Endothelial cell of umbilical vein (primary cell): ENCODE measurements at regions not wholly inside any gene's neighbourhood (a gene's known extent, or its start where the extent isn't known, plus 50 kb on each side); places are given as distances from the start of the nearest gene placed in this dataset.
"Not testable (repeated sequence)": the region's sequence is repeated elsewhere in the genome, so short reads cannot be mapped to it uniquely, and the experiment has no call there.

Experiments used
- BruUV-seq: library from RNA; stranded (reverse); fragments of 400-500 nt; replicated peaks from 2 replicates; lab custom pipeline; 2021; lab: Mats Ljungman, UMichigan
- CTCF ChIA-PET: fragments of 300-600, 350-600 bp; sonication (Branson Sonifier 250); formaldehyde crosslinking; loops from one replicate; lab custom pipeline; 2021; ENCODE audit warnings: antibody characterized with exemption, inconsistent platforms; lab: Charles Lee
- POLR2A ChIA-PET: fragments of 300-600, 350-600 bp; sonication (Branson Sonifier 250); formaldehyde crosslinking; loops from one replicate; lab custom pipeline; 2021; ENCODE audit warnings: antibody characterized with exemption, inconsistent platforms; lab: Charles Lee
- DNase-seq: peaks from one replicate; pipeline ENCODE4 v3.0.0-alpha.2; 2011; ENCODE audit warnings: low read depth, low spot score
- FAIRE-seq: peaks from 2 replicates; lab custom pipeline; 2011; peaks lifted over from hg19 to GRCh38; lab: Jason Lieb, UNC
- H2AFZ ChIP-seq: 2 replicates; pipeline ENCODE4 v1.6.0; 2012; ENCODE audit warnings: low read depth, low read length, control low read depth, inconsistent platforms
- H3K27ac ChIP-seq: 2 replicates; pipeline ENCODE4 v1.5.1; 2011; ENCODE audit warnings: low read depth, mild to moderate bottlenecking, control low read depth, low read length, moderate library complexity; ENCODE audit not compliant: insufficient read depth
- H3K27me3 ChIP-seq, 2 experiments: 2 replicates each; pipeline versions ENCODE4 v1.6.0 to v1.6.1; 2011; ENCODE audit warnings: low read length in 2 of 2, mixed read lengths in 1 of 2; ENCODE audit not compliant: control insufficient read depth in 2 of 2, insufficient read depth in 2 of 2
- H3K36me3 ChIP-seq, 2 experiments: 2 replicates in 1 of 2; 3 replicates in 1 of 2; pipeline ENCODE4 v1.5.1; 2011; ENCODE audit warnings: low read length in 2 of 2, mild to moderate bottlenecking in 1 of 2, moderate library complexity in 1 of 2; ENCODE audit not compliant: control insufficient read depth in 2 of 2, insufficient read depth in 2 of 2; ENCODE audit errors: extremely low read depth in 1 of 2
- H3K4me1 ChIP-seq: 3 replicates; pipeline ENCODE4 v1.5.1; 2011; ENCODE audit warnings: mild to moderate bottlenecking, low read length; ENCODE audit not compliant: control insufficient read depth, insufficient read depth; ENCODE audit errors: extremely low read depth
- H3K4me2 ChIP-seq: 2 replicates; pipeline ENCODE4 v1.6.1; 2011; ENCODE audit warnings: low read length, control low read depth, mixed read lengths; ENCODE audit not compliant: insufficient read depth
- H3K4me3 ChIP-seq, 3 experiments: fragments of 200-600 bp in 1 of 3; sonication (generic), shearing (Covaris generic) in 1 of 3; replicated peaks in 1 of 3; 2 replicates each; pipeline ENCODE4 v1.5.1; 2011 to 2016; ENCODE audit warnings: control low read depth in 3 of 3, low read length in 3 of 3, mild to moderate bottlenecking in 2 of 3, inconsistent platforms in 1 of 3, low read depth in 1 of 3, moderate library complexity in 1 of 3; ENCODE audit not compliant: insufficient read depth in 1 of 3
- H3K79me2 ChIP-seq: 2 replicates; pipeline ENCODE4 v1.6.0; 2012; ENCODE audit warnings: low read length, inconsistent platforms; ENCODE audit not compliant: control insufficient read depth, insufficient read depth
- H3K9ac ChIP-seq: replicated peaks from 2 replicates; pipeline ENCODE3; 2011; ENCODE audit warnings: low read length, control low read depth; ENCODE audit not compliant: insufficient read depth; ENCODE audit errors: extremely low read depth
- H3K9me1 ChIP-seq: replicated peaks from 3 replicates; pipeline ENCODE4 v1.6.0; 2011; ENCODE audit warnings: mild to moderate bottlenecking, low read length; ENCODE audit not compliant: control insufficient read depth, insufficient read depth; ENCODE audit errors: extremely low read depth
- H3K9me3 ChIP-seq: replicated peaks from 2 replicates; pipeline ENCODE4 v1.5.1; 2012; ENCODE audit warnings: low read length, inconsistent platforms; ENCODE audit not compliant: control insufficient read depth, insufficient read depth
- H4K20me1 ChIP-seq: replicated peaks from 2 replicates; pipeline ENCODE3; 2011; ENCODE audit warnings: mild to moderate bottlenecking, low read length; ENCODE audit not compliant: control insufficient read depth, insufficient read depth; ENCODE audit errors: extremely low read depth
- EZH2 ChIP-seq: IDR thresholded peaks from 2 replicates; pipeline ENCODE4 v1.6.1; 2012; ENCODE audit warnings: borderline replicate concordance, low read depth, mild to moderate bottlenecking, moderate library complexity, low read length, inconsistent platforms; ENCODE audit not compliant: severe bottlenecking
- FOS ChIP-seq: IDR thresholded peaks from 2 replicates; pipeline ENCODE4 v1.6.1; 2011; ENCODE audit warnings: mild to moderate bottlenecking, low read length, moderate library complexity, borderline replicate concordance; ENCODE audit not compliant: insufficient read depth
- GATA2 ChIP-seq: IDR thresholded peaks from 2 replicates; pipeline ENCODE4 v1.7.0; 2011; ENCODE audit warnings: low read depth, mild to moderate bottlenecking, moderate library complexity, mixed read lengths, low read length; ENCODE audit not compliant: insufficient read length, insufficient read depth
- JUN ChIP-seq: IDR thresholded peaks from 2 replicates; pipeline ENCODE4 v1.6.1; 2011; ENCODE audit warnings: borderline replicate concordance, low read depth; ENCODE audit not compliant: insufficient read length, insufficient read depth
- MYC ChIP-seq: IDR thresholded peaks from one replicate; pipeline ENCODE4 v1.6.1; 2011; ENCODE audit warnings: mild to moderate bottlenecking, low read depth, low read length
- POLR2A ChIP-seq: IDR thresholded peaks from 2 replicates; pipeline ENCODE4 v1.6.1; 2012; ENCODE audit warnings: low read depth, mild to moderate bottlenecking, control low read depth, low read length
- POLR2AphosphoS5 ChIP-seq: IDR thresholded peaks from 2 replicates; pipeline ENCODE4 v1.6.1; 2012; ENCODE audit warnings: low read depth, mild to moderate bottlenecking, control low read depth, low read length, moderate library complexity; ENCODE audit not compliant: insufficient read depth
- dilution Hi-C: fragments of 300-500 bp; cut with MboI; formaldehyde crosslinking; loops from one replicate; pipeline ENCODE4 v1.15.0; 2019; ENCODE audit warnings: low sequenced_read_pairs; ENCODE audit not compliant: extremely low pct_ligation_motif_present
- intact Hi-C: fragments of 100-400 bp; cut with micrococcal nuclease; formaldehyde crosslinking; loops from one replicate; pipeline ENCODE4 v1.10.0; 2022
- TF ChIP-seq, protein P1 (sequence below), 2 donors: IDR thresholded peaks; 1 replicate in 1 of 2; 2 replicates in 1 of 2; pipeline ENCODE4 v1.5.1; 2011; ENCODE audit warnings: low read length in 2 of 2, mild to moderate bottlenecking in 2 of 2, moderate library complexity in 2 of 2, control low read depth in 1 of 2, inconsistent platforms in 1 of 2, low read depth in 1 of 2; ENCODE audit not compliant: insufficient read depth in 1 of 2; ENCODE audit errors: extremely low read depth in 1 of 2
- TF ChIP-seq, protein P2 (sequence below): IDR thresholded peaks from 2 replicates; pipeline ENCODE4 v1.6.1; 2011; ENCODE audit not compliant: insufficient read depth, insufficient read length

DNA sequence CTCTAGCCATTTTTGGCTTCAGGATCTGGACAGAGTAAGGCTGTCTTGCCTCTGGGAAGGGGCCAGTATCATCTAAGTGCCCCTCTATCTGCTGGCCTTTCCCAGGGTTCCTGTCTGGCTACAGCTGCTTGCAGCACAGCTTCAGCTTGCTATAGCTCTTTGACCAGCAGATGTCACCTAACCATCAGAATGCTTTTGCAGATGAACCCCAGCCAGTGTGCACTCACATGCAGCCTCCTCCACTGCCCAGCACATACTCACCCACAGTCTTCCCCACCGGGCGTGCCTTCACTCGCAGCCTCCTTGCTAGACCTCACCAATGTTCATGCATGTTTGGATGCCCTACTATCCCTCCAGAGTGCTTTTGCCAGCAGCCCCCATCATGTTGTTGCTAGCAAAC is 769.0 kb downstream of the BRINP3 start:
- no peak for TF ChIP-seq POLR2AphosphoS5
- TF ChIP-seq MYC: no peak
- TF ChIP-seq, protein P1, sequence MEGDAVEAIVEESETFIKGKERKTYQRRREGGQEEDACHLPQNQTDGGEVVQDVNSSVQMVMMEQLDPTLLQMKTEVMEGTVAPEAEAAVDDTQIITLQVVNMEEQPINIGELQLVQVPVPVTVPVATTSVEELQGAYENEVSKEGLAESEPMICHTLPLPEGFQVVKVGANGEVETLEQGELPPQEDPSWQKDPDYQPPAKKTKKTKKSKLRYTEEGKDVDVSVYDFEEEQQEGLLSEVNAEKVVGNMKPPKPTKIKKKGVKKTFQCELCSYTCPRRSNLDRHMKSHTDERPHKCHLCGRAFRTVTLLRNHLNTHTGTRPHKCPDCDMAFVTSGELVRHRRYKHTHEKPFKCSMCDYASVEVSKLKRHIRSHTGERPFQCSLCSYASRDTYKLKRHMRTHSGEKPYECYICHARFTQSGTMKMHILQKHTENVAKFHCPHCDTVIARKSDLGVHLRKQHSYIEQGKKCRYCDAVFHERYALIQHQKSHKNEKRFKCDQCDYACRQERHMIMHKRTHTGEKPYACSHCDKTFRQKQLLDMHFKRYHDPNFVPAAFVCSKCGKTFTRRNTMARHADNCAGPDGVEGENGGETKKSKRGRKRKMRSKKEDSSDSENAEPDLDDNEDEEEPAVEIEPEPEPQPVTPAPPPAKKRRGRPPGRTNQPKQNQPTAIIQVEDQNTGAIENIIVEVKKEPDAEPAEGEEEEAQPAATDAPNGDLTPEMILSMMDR (IDR thresholded peaks at IDR 0.05; ENCODE audit: extremely low read depth in 1 of 2, insufficient read depth in 1 of 2, low read depth in 1 of 2, low read length in 2 of 2): no peak
- TF ChIP-seq, protein P2, sequence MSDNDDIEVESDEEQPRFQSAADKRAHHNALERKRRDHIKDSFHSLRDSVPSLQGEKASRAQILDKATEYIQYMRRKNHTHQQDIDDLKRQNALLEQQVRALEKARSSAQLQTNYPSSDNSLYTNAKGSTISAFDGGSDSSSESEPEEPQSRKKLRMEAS: no peak
- no peak for TF ChIP-seq FOS
- no peak for TF ChIP-seq JUN
- no peak for TF ChIP-seq EZH2
- no peak for TF ChIP-seq POLR2A
- TF ChIP-seq GATA2: no peak
- intact Hi-C loops: no loop called here
- H3K36me3 ChIP-seq: no peaks in the 10 kb centered on the region
- no peaks in the 10 kb centered on the region for H3K9me1 ChIP-seq
- no peaks in the 10 kb centered on the region for H3K27me3 ChIP-seq
- no peak overlapping the region for H3K9ac ChIP-seq
- no peaks in the 10 kb centered on the region for H4K20me1 ChIP-seq
- H2AFZ ChIP-seq: no peak overlapping the region
- no peaks in the 10 kb centered on the region for H3K9me3 ChIP-seq
- H3K27ac ChIP-seq: no peak overlapping the region
- dilution Hi-C loops: no loop called here
- no peak overlapping the region for H3K4me3 ChIP-seq
- FAIRE-seq (no peak), DNase-seq (peak; percentile 3)
- no peaks in the 10 kb centered on the region for H3K4me1 ChIP-seq
- no peak overlapping the region for H3K4me2 ChIP-seq
- H3K79me2 ChIP-seq: no peaks in the 10 kb centered on the region
- no TSS peak for BruUV-seq
- POLR2A ChIA-PET: no interaction called here
- CTCF ChIA-PET: interaction anchor here (0.7 to 1.4 kb wide), 6 partner anchors 23 to 728 kb away, joined by 3 to 12 read pairs (median 4); no protein-coding TSS in a partner anchor

DNA sequence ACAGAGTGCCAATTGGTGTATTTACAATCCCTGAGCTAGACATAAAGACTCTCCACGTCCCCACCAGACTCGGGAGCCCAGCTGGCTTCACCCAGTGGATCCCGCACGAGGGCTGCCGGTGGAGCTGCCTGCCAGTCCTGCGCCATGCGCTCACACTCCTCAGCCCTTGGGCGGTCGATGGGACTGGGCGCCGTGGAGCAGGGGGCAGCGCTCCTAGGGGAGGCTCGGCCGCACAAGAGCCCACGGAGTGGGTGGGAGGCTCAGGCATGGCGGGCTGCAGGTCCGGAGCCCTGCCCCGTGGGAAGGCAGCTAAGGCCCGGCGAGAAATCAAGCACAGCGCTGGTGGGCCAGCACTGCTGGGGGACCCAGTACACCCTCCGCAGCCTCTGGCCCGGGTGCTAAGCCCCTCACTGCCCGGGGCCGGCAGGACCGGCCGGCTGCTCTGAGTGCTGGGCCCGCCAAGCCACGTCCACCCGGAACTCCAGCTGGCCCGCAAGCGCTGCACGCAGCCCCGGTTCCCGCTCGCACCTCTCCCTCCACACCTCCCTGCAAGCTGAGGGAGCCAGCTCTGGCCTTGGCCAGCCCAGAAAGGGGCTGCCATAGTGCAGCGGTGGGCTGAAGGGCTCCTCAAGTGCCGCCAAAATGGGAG is 759.4 kb downstream of the BRINP3 start:
- DNase-seq, POLR2A ChIA-PET, H3K36me3 ChIP-seq, H3K27ac ChIP-seq, H3K4me1 ChIP-seq, H3K27me3 ChIP-seq, H3K4me3 ChIP-seq, H2AFZ ChIP-seq, CTCF ChIA-PET, BruUV-seq, H3K4me2 ChIP-seq, dilution Hi-C loops, H3K9ac ChIP-seq, H3K9me1 ChIP-seq, H3K79me2 ChIP-seq, FAIRE-seq, H3K9me3 ChIP-seq, H4K20me1 ChIP-seq, intact Hi-C loops: not testable (repeated sequence)
